ENCODE measurements at regions not wholly inside any gene's neighbourhood (a gene's known extent, or its start where the extent isn't known, plus 50 kb on each side); places are given as distances from the start of the nearest gene placed in this dataset.
A peak's percentile ranks its signal among the peaks of the same experiment; 100 is the strongest.

DNA sequence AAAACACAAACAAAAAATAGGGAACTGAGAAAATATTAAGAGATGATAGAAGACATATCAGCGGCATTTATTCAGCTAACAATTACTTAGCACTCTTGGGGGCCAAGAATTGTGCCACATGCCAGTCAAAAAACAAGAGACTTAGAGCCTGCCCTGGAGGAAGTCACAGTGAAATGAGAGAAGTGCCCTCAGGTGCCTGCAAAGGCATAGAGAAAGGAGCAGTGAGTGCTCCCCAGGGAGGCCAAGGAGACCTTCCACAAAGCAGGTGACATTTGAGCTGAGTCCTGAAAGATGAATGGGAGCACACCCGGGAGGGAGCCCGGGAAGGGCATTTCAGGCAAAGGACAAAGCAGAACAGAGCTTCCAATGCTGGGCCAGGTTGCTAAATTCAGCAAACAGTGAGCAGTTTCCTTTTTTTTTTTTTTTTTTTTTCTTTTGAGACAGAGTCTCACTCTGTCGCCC, 184.7 kb upstream of the JARID2 start:
- DNase-seq (ENCODE audit: low read depth in 2 of 2): no peak
- no peak overlapping the region for H3K4me3 ChIP-seq (replicated peaks in 1 of 2; ENCODE audit: low read depth in 2 of 2, low read length in 2 of 2)
- TF ChIP-seq, protein P1, sequence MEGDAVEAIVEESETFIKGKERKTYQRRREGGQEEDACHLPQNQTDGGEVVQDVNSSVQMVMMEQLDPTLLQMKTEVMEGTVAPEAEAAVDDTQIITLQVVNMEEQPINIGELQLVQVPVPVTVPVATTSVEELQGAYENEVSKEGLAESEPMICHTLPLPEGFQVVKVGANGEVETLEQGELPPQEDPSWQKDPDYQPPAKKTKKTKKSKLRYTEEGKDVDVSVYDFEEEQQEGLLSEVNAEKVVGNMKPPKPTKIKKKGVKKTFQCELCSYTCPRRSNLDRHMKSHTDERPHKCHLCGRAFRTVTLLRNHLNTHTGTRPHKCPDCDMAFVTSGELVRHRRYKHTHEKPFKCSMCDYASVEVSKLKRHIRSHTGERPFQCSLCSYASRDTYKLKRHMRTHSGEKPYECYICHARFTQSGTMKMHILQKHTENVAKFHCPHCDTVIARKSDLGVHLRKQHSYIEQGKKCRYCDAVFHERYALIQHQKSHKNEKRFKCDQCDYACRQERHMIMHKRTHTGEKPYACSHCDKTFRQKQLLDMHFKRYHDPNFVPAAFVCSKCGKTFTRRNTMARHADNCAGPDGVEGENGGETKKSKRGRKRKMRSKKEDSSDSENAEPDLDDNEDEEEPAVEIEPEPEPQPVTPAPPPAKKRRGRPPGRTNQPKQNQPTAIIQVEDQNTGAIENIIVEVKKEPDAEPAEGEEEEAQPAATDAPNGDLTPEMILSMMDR (IDR thresholded peaks at IDR 0.05; ENCODE audit: low read depth, low read length): no peak

DNA sequence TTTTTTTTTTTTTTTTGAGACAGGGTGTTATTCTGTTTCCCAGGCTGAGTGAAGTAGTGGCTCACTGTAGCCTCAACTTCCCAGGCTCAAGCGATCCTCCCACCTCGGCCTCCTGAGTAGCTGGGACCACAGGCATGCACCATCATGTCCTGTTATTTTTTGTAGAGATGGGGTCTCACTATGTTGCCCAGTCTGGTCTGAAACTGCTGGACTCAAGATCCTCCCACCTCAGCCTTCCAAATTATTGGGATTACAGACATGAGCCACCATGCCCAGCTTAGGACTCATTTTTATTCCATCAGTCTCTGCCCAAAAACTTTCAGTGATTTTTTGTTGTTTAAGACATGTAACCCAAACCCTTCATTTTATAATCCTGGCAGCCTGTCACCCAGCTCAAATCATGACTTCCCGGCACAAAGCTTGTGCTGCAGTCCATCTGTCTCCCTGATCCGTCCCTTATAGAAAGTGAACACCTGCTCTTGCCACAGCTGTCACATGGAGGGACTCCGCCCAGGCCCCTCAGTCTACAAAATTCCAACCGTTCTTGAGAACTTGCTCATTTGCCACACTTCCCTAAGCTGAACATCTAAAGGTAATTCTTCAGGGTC, 183.9 kb upstream of the JARID2 start:
- TF ChIP-seq, protein P1 (IDR thresholded peaks at IDR 0.05; ENCODE audit: low read depth, low read length): no peak
- DNase-seq (ENCODE audit: low read depth in 2 of 2): no peak
- H3K4me3 ChIP-seq (replicated peaks in 1 of 2; ENCODE audit: low read depth in 2 of 2, low read length in 2 of 2): no peak overlapping the region

DNA sequence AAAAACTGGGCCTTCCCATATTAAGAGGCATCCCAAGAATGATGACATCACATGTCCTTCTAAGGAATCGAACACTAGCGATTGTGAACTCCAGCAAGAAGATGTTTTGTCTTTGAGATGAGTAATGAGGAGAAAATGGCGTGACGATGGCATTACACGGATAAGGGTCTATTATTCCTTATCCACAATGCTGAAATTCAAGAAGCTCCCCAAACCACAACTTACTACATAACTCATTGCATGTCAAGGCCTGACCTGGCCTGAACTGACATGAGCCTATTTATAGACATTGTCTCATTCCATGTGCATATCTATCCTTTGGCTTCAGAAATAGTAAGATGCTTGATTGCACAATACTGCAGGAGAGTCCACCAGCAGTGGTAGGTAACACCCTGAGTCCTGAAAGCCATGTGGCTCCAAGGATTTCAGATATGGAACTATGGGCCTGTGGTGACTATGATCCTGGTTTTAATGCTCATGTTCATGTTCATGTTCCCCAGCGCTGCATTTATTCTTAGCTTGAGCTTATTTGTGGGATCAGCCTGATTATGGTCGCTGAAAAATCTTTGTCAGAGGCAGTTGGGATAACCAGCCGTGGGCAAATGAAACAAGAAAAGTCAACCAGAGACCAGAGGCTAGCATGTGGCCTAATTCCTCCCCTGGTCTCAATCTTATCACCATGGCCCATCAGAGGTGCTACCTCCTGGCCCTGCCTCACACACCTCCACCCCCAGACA, 183.2 kb upstream of the JARID2 start:
- TF ChIP-seq, protein P1 (IDR thresholded peaks at IDR 0.05; ENCODE audit: low read depth, low read length): no peak
- H3K4me3 ChIP-seq (replicated peaks in 1 of 2; ENCODE audit: low read depth in 2 of 2, low read length in 2 of 2): no peak overlapping the region
- peak; percentile 89 to 92 for DNase-seq (ENCODE audit: low read depth in 2 of 2)

DNA sequence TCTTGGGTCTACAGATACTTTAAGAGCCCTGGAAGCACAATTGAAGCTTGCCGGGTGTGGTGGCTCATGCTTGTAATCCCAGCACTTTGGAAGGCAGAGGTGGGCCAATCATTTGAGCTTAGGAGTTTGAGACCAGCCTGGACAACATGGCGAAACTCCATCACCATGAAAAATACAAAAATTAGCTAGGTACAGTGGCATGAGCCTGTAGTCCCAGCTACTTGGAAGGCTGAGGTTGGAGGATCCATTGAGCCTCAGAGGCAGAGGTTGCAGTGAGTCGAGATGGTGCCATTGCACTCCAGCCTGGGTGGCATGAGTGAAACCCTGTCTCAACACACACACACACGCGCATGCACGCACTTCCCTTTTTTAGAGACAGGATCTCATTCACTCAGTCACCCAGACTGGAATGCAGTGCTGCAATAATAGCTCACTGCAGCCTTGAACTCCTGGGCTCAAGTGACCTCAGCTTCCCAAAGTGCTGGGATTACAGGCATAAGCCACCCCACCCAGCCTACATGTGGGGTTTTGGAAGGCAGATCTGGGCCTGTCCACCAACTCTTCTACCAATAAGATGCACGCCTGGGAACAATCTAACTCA, 182.5 kb upstream of the JARID2 start:
- no peak overlapping the region for H3K4me3 ChIP-seq (replicated peaks in 1 of 2; ENCODE audit: low read depth in 2 of 2, low read length in 2 of 2)
- DNase-seq (ENCODE audit: low read depth in 2 of 2): peak; percentile 19 to 40
- TF ChIP-seq, protein P1 (IDR thresholded peaks at IDR 0.05; ENCODE audit: low read depth, low read length): no peak

DNA sequence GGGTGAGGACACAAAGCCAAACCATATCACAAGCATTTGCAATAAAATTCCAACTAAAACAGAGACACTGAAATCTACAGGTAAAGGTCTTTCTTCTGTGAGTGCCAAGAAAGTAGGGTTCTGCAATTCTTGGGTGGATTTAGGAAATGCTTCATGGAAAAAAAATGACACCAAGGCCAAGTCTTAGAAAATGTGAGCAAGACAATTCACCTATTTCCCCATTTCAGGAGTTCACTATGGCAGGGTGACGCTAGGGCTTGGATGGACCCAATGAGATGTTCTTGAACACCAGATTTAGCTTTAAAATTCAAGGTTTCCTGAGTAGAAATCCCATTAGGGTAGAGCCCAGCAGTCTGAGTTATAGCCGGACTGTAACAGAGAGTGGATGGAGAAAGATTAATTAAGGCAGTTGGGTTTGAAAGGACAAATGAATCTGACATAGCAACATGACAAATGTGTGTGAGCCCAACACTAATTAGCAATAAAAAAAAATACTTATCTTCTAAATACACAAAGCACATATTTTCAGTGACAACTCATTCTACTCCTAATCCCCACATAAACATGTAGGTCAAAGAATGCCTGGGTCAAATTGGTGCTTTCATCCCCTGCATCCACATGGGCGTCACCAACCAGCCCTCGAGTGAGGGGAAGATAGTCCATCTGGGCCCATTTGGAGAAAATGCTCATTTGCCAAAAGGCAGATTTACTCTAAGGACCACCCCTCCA, 180.4 kb upstream of the JARID2 start:
- no peak overlapping the region for H3K4me3 ChIP-seq (replicated peaks in 1 of 2; ENCODE audit: low read depth in 2 of 2, low read length in 2 of 2)
- TF ChIP-seq, protein P1 (IDR thresholded peaks at IDR 0.05; ENCODE audit: low read depth, low read length): no peak

DNA sequence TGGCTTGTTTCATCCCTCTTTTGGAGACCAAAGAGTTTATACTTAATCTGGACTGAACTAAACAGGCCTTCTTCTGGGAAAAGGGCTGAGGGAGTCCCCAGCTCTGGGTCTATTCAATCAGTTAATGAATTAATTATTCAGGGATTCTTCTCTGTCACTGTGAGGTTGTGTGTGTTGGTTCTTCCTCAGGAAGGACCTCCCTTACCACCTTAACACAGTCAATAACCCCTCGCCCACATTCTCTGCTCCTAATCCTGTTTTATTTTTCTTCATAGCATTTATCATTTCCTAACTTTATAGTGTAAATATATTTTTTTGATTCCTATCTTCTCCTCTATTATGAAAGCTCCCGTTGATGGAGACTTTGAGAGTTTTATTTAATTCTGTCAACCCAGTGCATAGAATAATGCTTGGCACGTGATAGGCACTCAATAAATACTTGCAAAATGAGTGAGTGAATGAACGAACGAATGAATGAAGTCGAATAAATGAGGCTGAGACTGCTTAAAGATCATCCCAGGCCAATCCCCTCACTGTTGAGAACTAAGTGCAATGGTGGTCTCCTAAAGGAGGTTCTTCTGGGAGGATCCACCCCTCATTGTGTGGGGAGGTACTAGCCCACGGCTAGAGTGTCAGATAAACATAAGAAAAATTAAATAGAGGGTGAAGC, 179.6 kb upstream of the JARID2 start:
- no peak overlapping the region for H3K4me3 ChIP-seq (replicated peaks in 1 of 2; ENCODE audit: low read depth in 2 of 2, low read length in 2 of 2)
- DNase-seq (ENCODE audit: low read depth in 2 of 2): no peak
- TF ChIP-seq, protein P1 (IDR thresholded peaks at IDR 0.05; ENCODE audit: low read depth, low read length): no peak

More for the DNA sequence above, 180.4 kb upstream of the JARID2 start:
- DNase-seq (ENCODE audit: low read depth in 2 of 2): peak in 1 of 2 donors; percentile 27
